Cardiac septum (tissue), 1 donor: ENCODE measurements at regions not wholly inside any gene's neighbourhood (a gene's known extent, or its start where the extent isn't known, plus 50 kb on each side); places are given as distances from the start of the nearest gene placed in this dataset.

ENCODE experiments used
- DNase-seq: peaks from one replicate; pipeline ENCODE4 v3.0.0-alpha.2; 2020; ENCODE audit warnings: low spot score
- intact Hi-C: fragments of 100-400 bp; cut with DNase I; formaldehyde crosslinking; loops from one replicate; pipeline ENCODE4 v1.14.0; 2022
- donor health status: DM: no; HTN: no; CAD: no.

DNA sequence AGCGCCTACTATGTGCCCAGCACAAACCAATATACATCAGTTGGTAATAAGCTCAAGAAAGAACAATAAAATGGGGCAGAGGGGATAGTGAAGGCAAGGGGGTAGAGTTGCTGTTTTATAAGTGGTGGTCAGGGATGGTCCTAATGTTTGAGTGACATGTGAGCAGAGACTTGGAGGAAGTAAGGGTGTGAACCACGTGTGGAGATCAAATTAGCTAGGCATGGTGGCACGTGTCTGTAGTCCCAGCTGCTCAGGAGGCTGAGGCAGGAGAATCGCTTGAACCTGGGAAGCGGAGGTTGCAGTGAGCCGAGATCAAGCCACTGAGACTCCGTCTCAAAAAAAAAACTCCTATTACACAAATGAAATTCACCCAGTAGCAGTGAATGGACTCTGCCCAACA lies 56.5 kb downstream of the IRX6 start:
- DNase-seq, result no peak
- intact Hi-C loops, result no loop called here

DNA sequence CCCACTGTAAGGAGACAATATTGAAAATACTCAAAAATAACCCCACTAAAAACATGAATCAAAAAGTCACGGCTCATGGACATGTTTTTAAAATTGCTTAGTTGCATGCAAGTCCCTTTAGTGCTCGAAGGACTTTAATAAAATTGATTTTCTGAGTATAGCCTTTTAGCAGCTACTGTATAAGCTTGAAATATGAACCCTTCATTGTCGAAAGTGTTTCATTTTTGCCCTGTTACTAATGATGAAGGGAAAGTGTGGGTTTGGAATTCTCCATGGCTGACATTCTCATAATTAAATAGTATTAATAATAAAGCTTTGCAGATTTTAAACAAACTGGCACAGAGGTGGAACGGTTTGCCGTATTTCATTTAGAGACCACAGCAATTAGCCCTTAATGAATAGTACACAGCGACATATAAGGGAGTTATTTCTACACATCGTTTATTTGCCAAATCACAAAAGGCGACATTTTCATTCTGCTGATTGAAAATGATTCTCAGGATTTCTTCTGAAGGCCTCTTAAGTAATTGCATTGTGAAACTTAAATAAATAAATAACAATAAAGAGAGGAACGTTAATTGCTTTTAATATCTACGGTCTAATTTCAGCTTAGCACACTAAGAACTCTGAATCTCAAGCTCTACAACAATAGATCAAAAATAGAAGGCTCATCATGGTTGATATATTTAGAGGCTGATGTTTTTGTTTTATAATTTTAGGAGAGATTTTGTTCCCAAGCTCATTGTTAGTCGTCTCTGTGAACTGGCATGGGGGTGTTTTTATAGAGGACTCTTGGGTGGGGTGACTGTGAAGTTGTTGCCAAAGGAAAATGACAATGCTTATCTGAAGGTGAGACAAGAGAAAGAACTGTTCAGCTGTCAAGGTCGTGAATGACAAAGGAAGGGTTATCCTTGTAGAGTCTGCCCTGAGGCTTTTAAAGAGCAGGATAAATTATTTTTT lies 60.6 kb downstream of the IRX6 start:
- DNase-seq, result no peak
- intact Hi-C loops, result no loop called here

DNA sequence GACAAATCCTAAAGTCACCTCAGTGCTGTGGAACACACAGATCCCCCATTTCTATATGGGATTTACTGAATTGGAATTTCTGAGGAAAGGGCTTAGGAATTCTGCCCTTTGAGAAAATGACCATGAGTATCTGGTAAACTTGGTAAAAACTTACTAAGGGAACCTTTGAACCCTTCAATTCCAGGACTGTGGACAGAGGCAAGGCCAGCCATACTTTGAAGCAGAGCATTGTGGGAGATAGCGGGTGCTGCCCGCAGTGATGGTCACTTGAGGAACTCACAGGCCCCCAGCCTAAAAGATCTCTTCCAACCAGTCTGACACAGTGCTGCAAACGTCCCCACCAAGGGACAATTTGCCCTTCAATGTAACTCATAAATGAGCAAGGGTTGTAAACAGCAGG lies 61.4 kb downstream of the IRX6 start:
- intact Hi-C loops, result no loop called here
- DNase-seq, result no peak

DNA sequence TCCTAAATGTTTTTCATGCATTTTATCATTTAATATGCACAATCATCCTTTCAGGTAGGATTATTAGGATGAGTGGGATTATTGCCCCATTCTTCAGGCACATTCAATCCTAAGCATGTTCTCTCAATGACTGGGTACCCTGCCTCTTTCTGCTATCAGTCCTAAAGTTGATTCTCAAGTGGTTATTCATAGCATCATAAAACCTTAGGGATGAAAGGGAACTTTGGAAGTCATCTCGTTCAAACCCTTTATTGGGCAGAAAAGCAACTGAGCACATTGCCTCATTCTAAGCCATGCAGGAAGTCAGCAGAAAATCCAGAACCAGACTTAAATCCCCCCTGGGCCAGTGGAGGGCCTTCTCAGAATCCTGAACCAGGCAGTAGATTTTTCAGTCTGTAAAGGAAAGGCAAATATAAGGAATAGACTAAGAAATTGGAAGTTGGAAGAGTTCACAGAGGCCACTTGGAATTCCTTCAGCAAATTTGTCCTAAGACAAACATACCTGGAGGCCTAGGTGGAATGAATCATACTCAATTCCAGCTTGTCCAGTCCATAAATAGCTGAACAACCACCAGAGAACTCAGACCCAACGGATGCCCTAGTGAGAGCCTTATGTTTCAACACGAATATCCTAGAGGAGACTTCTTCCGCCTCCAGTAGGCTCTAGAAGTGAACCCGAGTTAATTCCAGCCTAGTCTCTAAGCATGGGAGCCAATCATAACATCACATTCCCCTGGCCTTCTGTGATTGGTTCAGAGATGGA lies 62.7 kb downstream of the IRX6 start:
- DNase-seq, result no peak
- intact Hi-C loops, result no loop called here

DNA sequence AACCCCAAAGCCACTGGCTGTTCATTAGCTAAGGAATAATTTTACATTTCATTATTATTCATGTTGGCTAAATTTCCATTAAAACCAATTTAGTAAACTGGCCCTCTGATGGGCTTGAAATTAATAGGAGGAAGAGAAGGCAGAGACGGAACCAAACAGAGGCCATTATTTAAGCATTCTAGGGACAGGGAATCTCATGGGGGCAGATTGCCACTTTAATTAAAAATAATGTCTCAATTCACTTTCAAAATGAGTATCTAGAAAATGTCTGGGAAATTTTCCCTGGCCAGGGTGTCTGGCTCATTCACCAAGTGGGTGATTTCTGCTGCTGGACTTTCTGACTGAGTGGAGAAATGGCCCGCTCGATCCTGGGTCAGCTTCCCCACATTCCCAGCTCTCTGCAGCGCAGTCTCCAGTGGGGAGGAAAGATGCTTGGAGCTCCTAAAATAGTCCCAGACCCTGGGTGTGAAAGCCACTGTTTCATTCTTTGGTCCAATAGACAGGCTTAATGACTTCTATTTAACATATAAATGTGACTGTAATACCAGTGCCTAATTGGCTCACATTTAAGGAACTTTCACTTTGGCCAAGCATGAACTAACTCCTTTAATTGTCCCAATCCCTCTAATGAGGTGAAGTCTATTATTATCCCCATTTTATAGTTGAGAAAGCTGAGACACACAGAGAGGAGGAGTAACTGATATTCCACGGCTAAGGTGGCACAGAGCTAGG lies 64.3 kb downstream of the IRX6 start:
- no peak for DNase-seq
- intact Hi-C loops, result loop anchor here (2.0 kb wide), 1 partner anchor 15 kb away; no protein-coding TSS in a partner anchor

GRCh38 chr16:55389426-55390073 lies 65.5 kb downstream of the IRX6 start:
- intact Hi-C loops, result loop anchor here (2.0 kb wide), 1 partner anchor 17 kb away; no protein-coding TSS in a partner anchor

DNA sequence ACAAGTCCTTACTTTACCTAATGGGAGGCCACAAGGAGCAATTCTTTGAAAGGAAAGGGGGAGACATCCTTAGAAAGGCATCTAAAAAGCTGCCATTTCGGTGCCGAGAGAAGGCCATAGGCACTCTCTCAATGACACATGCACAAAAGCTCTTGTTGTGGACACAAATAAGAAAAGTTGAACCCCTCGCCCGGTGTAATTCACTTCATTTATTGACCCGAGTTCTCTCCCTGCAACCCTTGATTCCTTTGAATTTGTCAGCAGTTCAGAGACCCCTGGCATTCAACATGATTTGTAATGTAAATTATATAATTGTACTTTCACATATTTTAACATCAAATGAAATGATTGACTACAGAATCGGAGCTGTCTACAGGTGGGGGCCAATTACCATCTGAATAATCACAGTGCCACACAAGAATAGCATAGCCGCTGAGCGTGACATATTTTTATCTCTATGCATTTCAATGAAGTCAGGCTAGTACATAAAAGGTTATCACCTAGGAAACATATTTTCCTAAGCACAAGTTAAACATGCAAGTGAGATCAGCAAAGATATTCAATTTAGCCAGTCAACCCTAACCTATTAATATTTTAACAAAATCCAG lies 66.7 kb downstream of the IRX6 start:
- DNase-seq, result no peak
- intact Hi-C loops, result no loop called here

More at GRCh38 chr16:55389426-55390073, 65.5 kb downstream of the IRX6 start:
- DNase-seq, result no peak

DNA sequence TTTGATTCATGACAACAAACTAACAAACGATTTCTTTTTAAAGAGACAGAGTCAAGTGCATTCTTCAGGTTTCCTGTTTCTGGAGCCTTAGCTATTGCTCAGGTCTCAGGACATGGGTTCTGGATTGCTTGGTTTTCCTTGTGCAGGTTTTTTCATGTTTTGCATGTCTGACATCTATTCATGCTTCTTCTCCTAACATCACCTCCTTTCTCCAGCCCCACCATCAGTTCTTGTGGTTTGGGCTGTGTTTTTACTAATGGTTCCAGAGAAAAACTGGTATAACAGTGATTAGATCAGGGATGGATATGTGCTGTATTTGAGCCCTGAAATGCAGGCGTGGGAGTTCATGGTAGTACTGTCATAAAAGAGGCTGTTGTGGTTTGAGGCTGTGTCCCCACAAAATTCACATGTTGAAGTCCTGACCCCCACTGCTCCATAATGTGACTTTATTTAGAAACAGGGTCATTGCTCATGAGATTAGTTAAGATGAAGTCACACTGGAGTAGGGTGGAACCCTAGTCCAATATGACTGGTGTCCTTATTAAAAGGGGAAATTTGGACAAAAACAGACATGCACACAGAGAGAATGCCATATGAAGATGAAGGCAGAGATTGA lies 67.9 kb downstream of the IRX6 start:
- no peak for DNase-seq
- intact Hi-C loops, result no loop called here

- intact Hi-C loops, result no loop called here
- no peak for DNase-seq
These were observed 68.7 kb downstream of the IRX6 start for GRCh38 chr16:55392701-55393100.

- intact Hi-C loops, result no loop called here
- DNase-seq, result no peak
These were observed 70.0 kb downstream of the IRX6 start for GRCh38 chr16:55393991-55394390.

DNA sequence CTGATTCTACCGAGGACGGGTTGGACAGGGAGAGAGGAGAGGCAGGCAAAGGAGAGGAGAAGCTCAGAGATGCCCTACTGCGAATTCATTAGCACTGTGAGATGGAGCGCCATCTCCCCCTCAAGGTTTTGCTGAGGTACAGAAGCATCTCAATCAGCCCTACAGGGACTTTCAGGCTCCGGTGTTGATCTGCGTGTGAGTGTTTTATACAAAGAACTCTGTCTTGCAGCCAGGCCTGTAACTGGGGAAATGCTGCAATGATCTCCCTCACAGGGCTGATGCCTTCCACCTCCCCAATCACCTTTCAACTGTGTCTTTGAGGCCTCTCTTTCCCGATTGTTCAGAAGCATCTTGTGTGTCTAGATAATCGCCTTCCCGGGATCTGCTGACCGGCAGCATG lies 74.8 kb downstream of the IRX6 start:
- intact Hi-C loops, result no loop called here
- DNase-seq, result no peak

DNA sequence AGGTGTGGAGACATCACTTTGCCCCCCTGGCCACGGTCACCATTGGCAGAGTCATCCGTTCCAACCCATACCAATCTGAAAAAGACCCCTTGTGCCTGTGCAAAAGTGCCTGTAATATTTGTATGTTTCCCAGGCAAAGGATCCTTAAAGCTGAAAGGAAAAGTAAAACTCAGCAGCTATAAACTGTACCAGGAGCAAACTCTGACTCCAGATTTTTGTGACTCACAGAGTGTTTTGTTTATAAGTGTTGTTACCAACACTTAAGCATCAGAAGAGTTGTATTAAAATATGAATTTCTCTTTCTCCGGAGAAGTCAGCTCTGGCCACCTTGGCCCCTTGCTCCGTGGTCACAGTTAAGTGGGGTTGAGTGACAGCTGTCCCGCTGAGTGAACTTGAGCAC lies 75.9 kb downstream of the IRX6 start:
- intact Hi-C loops, result no loop called here

DNA sequence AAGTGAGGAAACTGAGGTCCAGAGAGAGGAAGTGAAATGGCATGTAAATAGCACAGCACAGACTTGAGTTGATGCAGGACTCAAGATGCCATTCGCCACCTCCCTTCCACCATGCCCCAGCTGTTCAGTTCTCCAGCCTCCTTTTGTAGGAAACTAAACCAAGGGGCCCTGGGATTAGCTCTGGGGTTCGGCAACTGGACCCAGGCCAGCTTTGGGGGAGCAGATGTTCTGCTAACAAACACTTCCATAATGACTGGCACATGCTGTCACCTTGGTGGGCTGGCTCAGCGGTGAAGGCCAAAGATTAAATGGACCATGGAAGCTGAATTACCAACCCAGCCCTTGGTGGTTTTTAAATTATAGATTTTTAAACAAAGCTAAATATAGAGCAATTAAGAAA lies 77.0 kb downstream of the IRX6 start:
- DNase-seq, result no peak
- intact Hi-C loops, result no loop called here

More for the DNA sequence above, 75.9 kb downstream of the IRX6 start:
- DNase-seq, result no peak

DNA sequence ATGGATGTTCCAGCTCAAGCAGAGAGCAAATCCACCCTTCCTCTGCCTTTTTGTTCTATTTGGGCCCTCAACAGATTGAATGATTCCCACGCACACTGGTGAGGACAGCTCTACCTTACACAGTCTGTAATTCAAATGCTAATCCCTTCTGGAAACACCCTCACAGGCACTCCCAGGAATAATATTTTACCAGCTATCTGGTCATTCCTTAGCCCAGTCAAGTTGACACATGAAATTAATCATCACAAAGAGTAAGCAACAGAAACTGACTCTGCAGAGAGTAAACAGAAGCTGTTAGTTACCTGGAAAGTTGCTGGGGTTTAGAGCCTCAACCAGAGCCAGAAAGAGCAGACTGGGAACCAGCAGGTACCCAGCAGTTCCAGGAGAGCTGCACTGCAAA lies 75.5 kb upstream of the MMP2 start:
- intact Hi-C loops, result no loop called here
- no peak for DNase-seq

DNA sequence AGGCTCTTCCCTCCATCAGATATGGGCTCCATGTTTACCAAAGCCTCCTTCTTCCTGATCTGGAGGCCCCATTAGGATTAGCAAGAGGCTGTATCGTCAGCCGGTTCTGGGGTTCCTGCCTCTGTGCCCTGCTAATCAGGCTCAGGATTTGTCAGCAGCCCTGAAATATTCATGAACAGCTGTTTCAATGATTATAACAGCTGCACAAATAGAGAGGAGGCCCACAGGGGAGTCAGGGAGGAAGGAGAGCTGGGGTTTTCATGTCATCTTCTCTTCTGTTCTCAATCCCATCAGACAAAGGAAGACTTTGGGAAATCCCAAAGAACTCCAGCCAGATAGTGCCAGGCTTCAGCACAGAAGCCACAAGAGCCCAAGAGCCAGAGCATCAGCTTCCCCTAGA lies 72.3 kb upstream of the MMP2 start:
- intact Hi-C loops, result no loop called here

GRCh38 chr16:55408661-55409060 lies 70.3 kb upstream of the MMP2 start:
- intact Hi-C loops, result no loop called here
- DNase-seq, result no peak

More for the DNA sequence above, 72.3 kb upstream of the MMP2 start:
- DNase-seq, result no peak

DNA sequence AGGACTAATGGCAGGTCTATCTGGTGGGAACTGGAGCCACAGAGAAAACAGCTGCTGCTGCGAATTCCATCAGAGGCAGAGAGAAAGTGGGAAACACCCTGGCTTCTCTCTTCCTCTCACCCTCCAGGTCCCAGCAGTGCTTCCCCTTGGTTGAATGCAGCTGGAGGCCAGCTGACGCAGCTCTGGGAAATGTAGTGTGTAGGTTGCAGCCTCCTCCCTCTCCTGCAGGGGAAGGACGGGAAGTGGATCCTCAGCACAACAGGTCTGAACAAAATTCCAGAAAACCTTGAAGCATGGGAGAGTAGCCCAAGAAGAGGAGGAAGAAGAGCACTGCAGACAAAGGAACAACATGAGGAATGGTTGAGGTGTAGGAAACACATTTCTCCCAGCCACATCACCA lies 67.8 kb upstream of the MMP2 start:
- DNase-seq, result no peak
- intact Hi-C loops, result no loop called here

DNA sequence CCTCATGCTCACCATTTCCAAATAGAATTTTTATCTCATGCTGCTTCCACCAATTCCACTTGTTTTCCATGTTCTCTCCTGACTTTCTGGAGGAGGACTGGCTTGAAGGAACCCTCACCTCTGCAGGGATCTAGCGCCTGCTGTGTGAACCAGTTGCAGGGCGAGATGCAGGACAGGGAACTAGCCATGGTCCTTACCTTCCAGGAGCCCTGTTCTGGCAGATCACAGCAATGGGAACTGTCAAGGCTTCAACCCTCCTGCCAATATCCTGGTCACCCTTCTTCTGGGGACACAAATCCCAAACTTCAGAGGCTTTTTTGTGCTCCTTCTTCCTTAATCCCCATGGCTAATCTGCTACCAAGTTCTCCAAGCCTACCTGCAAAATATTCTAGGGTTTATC lies 60.4 kb upstream of the MMP2 start:
- intact Hi-C loops, result no loop called here
- no peak for DNase-seq

DNA sequence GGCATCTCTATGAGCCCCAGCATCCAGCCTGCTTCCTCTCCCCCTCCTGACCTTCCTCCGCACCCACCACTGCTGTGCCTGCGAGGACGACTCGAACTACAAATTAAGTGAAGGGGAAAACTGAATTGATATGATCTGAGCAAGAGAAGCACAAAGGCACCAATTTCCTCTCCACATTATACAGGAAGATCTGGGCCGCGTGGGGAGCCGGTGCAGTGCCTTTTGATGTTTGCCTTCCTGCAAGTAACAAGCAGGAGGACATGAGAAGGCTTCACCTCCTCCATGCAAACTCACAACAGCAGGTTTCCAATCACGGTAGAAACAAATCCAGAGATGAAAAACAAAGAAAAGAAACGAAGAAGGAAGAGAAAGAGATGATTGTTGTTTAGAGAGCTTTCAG lies 57.8 kb upstream of the MMP2 start:
- intact Hi-C loops, result no loop called here
- DNase-seq, result no peak
